H1 (cell line): ENCODE measurements at regions not wholly inside any gene's neighbourhood (a gene's known extent, or its start where the extent isn't known, plus 50 kb on each side); places are given as distances from the start of the nearest gene placed in this dataset.

Experiments
- CTCF ChIA-PET: fragments of 300-600 bp; sonication (Branson Sonifier 250); formaldehyde crosslinking; loops from one replicate; lab custom pipeline; 2021; ENCODE audit not compliant: partially characterized antibody; lab: Charles Lee
- POLR2A ChIA-PET: fragments of 300-600 bp; sonication (Branson Sonifier 250); formaldehyde crosslinking; loops from one replicate; lab custom pipeline; 2021; ENCODE audit warnings: inconsistent platforms; ENCODE audit not compliant: partially characterized antibody; lab: Charles Lee
- DNase-seq, 2 experiments: peaks; one replicate each; pipeline versions ENCODE4 v3.0.0 to v3.0.0-alpha.2; 2010 to 2022; ENCODE audit warnings: low spot score in 2 of 2, low read depth in 1 of 2, mixed read lengths in 1 of 2
- FAIRE-seq: peaks from 2 replicates; lab custom pipeline; 2011; peaks lifted over from hg19 to GRCh38; lab: Jason Lieb, UNC
- H2AFZ ChIP-seq: 2 replicates; pipeline ENCODE4 v1.8.1; 2012; ENCODE audit warnings: low read length, inconsistent platforms
- H2AK5ac ChIP-seq: 2 replicates; pipeline ENCODE4 v1.6.1; 2013; ENCODE audit warnings: low read depth, low read length
- H2BK120ac ChIP-seq: replicated peaks from 2 replicates; pipeline ENCODE3; 2013; ENCODE audit warnings: low read depth, low read length, inconsistent platforms
- H2BK12ac ChIP-seq: 2 replicates; pipeline ENCODE4 v1.6.1; 2013; ENCODE audit warnings: low read depth, low read length
- H2BK15ac ChIP-seq: 2 replicates; pipeline ENCODE4 v1.6.1; 2013; ENCODE audit warnings: low read length
- H2BK20ac ChIP-seq: 2 replicates; pipeline ENCODE4 v1.6.1; 2013; ENCODE audit warnings: low read length
- H2BK5ac ChIP-seq: 2 replicates; pipeline ENCODE4 v1.6.1; 2013; ENCODE audit warnings: low read depth, low read length
- H3K14ac ChIP-seq: 2 replicates; pipeline ENCODE4 v1.6.1; 2013; ENCODE audit warnings: inconsistent platforms; ENCODE audit not compliant: insufficient read length
- H3K18ac ChIP-seq: 2 replicates; pipeline ENCODE4 v1.6.1; 2013; ENCODE audit warnings: low read length; ENCODE audit errors: extremely low read depth
- H3K23ac ChIP-seq: 2 replicates; pipeline ENCODE4 v1.6.1; 2013; ENCODE audit warnings: inconsistent platforms; ENCODE audit not compliant: insufficient read length
- H3K23me2 ChIP-seq: 2 replicates; pipeline ENCODE4 v1.6.1; 2013; ENCODE audit warnings: low read depth, low read length
- H3K27ac ChIP-seq: 2 replicates; pipeline ENCODE4 v1.6.1; 2011; ENCODE audit warnings: low read depth, low read length, inconsistent platforms
- H3K27me3 ChIP-seq, 4 experiments: replicated peaks in 1 of 4; 1 replicate in 1 of 4; 2 replicates in 3 of 4; pipeline versions ENCODE4 v1.6.1 to v1.8.1; 2011 to 2013; ENCODE audit warnings: low read length in 3 of 4, mild to moderate bottlenecking in 3 of 4, inconsistent platforms in 2 of 4, mixed read lengths in 2 of 4, moderate library complexity in 1 of 4; ENCODE audit not compliant: control insufficient read depth in 3 of 4, insufficient read depth in 3 of 4; ENCODE audit errors: extremely low read depth in 1 of 4
- H3K36me3 ChIP-seq, 4 experiments: 2 replicates each; pipeline versions ENCODE4 v1.6.1 to v1.8.1; 2011 to 2013; ENCODE audit warnings: mild to moderate bottlenecking in 4 of 4, low read length in 3 of 4, moderate library complexity in 2 of 4, control low read depth in 1 of 4, inconsistent platforms in 1 of 4; ENCODE audit not compliant: insufficient read depth in 4 of 4, control insufficient read depth in 2 of 4
- H3K4ac ChIP-seq: replicated peaks from 2 replicates; pipeline ENCODE3; 2013; ENCODE audit warnings: low read length, low read depth, mixed read lengths, inconsistent platforms; ENCODE audit not compliant: insufficient read length
- H3K4me1 ChIP-seq, 4 experiments: replicated peaks in 1 of 4; 1 replicate in 1 of 4; 2 replicates in 3 of 4; pipeline versions ENCODE4 v1.6.1 to v1.8.1; 2011 to 2013; ENCODE audit warnings: low read length in 3 of 4, inconsistent platforms in 2 of 4, mixed read lengths in 1 of 4; ENCODE audit not compliant: insufficient read depth in 4 of 4, control insufficient read depth in 3 of 4
- H3K4me2 ChIP-seq, 2 experiments: 2 replicates each; pipeline versions ENCODE4 v1.6.1 to v1.8.1; 2011 to 2013; ENCODE audit warnings: low read depth in 2 of 2, low read length in 2 of 2, control low read depth in 1 of 2, inconsistent platforms in 1 of 2, mild to moderate bottlenecking in 1 of 2; ENCODE audit not compliant: insufficient read depth in 1 of 2
- H3K4me3 ChIP-seq, 4 experiments: fragments of 200-600, 300-600 bp in 1 of 4; sonication (generic), shearing (Covaris generic), sonication (Bioruptor Twin) in 1 of 4; 2 replicates each; pipeline versions ENCODE4 v1.5.1 to v1.8.1; 2011 to 2016; ENCODE audit warnings: low read length in 4 of 4, low read depth in 3 of 4, control low read depth in 2 of 4, inconsistent platforms in 2 of 4, mild to moderate bottlenecking in 2 of 4, mixed read lengths in 1 of 4, moderate library complexity in 1 of 4; ENCODE audit not compliant: insufficient read depth in 2 of 4; ENCODE audit errors: extremely low read depth in 1 of 4
- H3K56ac ChIP-seq: replicated peaks from 2 replicates; pipeline ENCODE3; 2013; ENCODE audit warnings: low read depth, mild to moderate bottlenecking, mixed read lengths, low read length, inconsistent platforms; ENCODE audit not compliant: insufficient read length
- H3K79me1 ChIP-seq: 2 replicates; pipeline ENCODE4 v1.6.1; 2013; ENCODE audit warnings: low read depth, low read length, control low read depth
- H3K79me2 ChIP-seq, 2 experiments: 2 replicates each; pipeline versions ENCODE4 v1.6.1 to v1.8.1; 2012 to 2013; ENCODE audit warnings: low read length in 2 of 2, mild to moderate bottlenecking in 2 of 2, inconsistent platforms in 1 of 2; ENCODE audit not compliant: insufficient read depth in 2 of 2, control insufficient read depth in 1 of 2
- H3K9ac ChIP-seq, 4 experiments: replicated peaks in 1 of 4; 1 replicate in 1 of 4; 2 replicates in 3 of 4; pipeline versions ENCODE4 v1.6.1 to v1.8.1; 2011 to 2013; ENCODE audit warnings: low read depth in 3 of 4, low read length in 3 of 4, control low read depth in 2 of 4, mild to moderate bottlenecking in 2 of 4, moderate library complexity in 2 of 4, inconsistent platforms in 1 of 4; ENCODE audit errors: extremely low read depth in 1 of 4
- H3K9me3 ChIP-seq, 2 experiments: 2 replicates each; pipeline versions ENCODE4 v1.6.1 to v1.8.1; 2012 to 2013; ENCODE audit warnings: mild to moderate bottlenecking in 2 of 2, moderate library complexity in 2 of 2, control low read depth in 1 of 2, inconsistent platforms in 1 of 2, low read depth in 1 of 2, low read length in 1 of 2, mixed read lengths in 1 of 2; ENCODE audit not compliant: insufficient read depth in 2 of 2
- H4K20me1 ChIP-seq, 2 experiments: replicated peaks in 1 of 2; 2 replicates each; pipeline versions ENCODE3 to v1.8.1; 2011 to 2013; ENCODE audit warnings: inconsistent platforms in 2 of 2, low read length in 2 of 2, mild to moderate bottlenecking in 1 of 2; ENCODE audit not compliant: insufficient read depth in 2 of 2, control insufficient read depth in 1 of 2
- H4K5ac ChIP-seq: 2 replicates; pipeline ENCODE4 v1.6.1; 2013; ENCODE audit warnings: low read length, low read depth, mixed read lengths, inconsistent platforms; ENCODE audit not compliant: insufficient read length
- H4K8ac ChIP-seq: 2 replicates; pipeline ENCODE4 v1.8.0; 2013; ENCODE audit warnings: mild to moderate bottlenecking, moderate library complexity, low read length, inconsistent platforms; ENCODE audit not compliant: insufficient read depth; ENCODE audit errors: extremely low read depth
- H4K91ac ChIP-seq: replicated peaks from 2 replicates; pipeline ENCODE3; 2013; ENCODE audit warnings: low read length, mixed read lengths, inconsistent platforms; ENCODE audit not compliant: insufficient read length
- POU5F1 ChIP-seq: IDR thresholded peaks from 2 replicates; pipeline ENCODE4 v1.6.1; 2011; ENCODE audit warnings: low read depth, mild to moderate bottlenecking, low read length, moderate library complexity
- WGBS, 2 experiments: shearing (Covaris generic) in 1 of 2; methylation state at CpG; one replicate each; pipeline versions ENCODE4 v1.1.6 to v1.1.7; 2013 to 2015; ENCODE audit warnings: low lambda C conversion rate in 2 of 2, mixed read lengths in 2 of 2, inconsistent platforms in 1 of 2, low coverage in 1 of 2, missing lambda C conversion rate in 1 of 2; ENCODE audit not compliant: insufficient replicate concordance in 2 of 2, insufficient coverage in 1 of 2, insufficient read length in 1 of 2; ENCODE audit errors: extremely low coverage in 1 of 2, missing lambda C conversion rate in 1 of 2; 5-methylcytosine and 5-hydroxymethylcytosine counted together

DNA sequence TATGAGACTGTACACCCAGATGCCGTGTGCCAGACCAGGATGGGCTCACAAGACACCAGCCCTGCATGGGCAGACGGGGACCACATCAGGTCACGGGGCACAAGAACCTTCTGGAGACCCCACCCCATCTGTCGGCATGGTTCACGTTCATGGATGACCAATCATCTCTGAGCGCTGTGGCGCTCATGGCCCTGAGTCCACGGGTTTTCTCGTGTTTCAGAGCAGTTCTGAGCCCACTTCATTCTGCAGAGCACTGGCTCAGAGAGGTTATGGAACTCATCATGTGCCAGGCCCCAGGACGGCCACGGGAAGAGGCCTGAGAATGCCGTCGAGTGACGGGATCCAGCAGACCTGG, 63.0 kb upstream of the PPARA start:
- Histone ChIP-seq H3K9me3 (no peaks in the 10 kb centered on the region), H2BK12ac (no peak overlapping the region), H3K79me2 (peaks cover 0 to 24% of the 10 kb centered on the region in 2 experiments; a peak in 2 of 4 replicates), H3K27ac (no peak overlapping the region), H2BK120ac (no peak overlapping the region), H3K36me3 (no peaks in the 10 kb centered on the region), H2AFZ (no peak overlapping the region), H2BK20ac (no peak overlapping the region)
- ChIA-PET CTCF (interaction anchor here (1.8 to 2.0 kb wide), 2 partner anchors 29 to 91 kb away, joined by 4 to 7 read pairs; no protein-coding TSS in a partner anchor), POLR2A (no interaction called here)
- DNase-seq = no peak
- no peak for TF ChIP-seq POU5F1
- TF ChIP-seq, all 59 proteins: peak for 0
- no peak overlapping the region for H2AK5ac ChIP-seq
- no peak overlapping the region for H4K5ac ChIP-seq
- 93% methylated on average over 14 of the region's 14 CpGs; no CpG with 5 or more reads in 1 of the 2 experiments for WGBS, 2 experiments
- H3K56ac ChIP-seq = no peak overlapping the region
- no peak overlapping the region for H3K4me2 ChIP-seq
- H4K20me1 ChIP-seq = peaks cover 3 to 4% of the 10 kb centered on the region in 2 experiments
- H2BK15ac ChIP-seq = no peak overlapping the region
- no peak overlapping the region for H4K91ac ChIP-seq
- no peak overlapping the region for H3K4me3 ChIP-seq
- no peak overlapping the region for H2BK5ac ChIP-seq
- H3K23ac ChIP-seq = no peak overlapping the region
- H3K4ac ChIP-seq = no peak overlapping the region
- no peak overlapping the region for H4K8ac ChIP-seq
- no peak overlapping the region for H3K18ac ChIP-seq
- peaks cover 4% of the 10 kb centered on the region; the same call in 1 of the 2 replicates for H3K79me1 ChIP-seq
- H3K14ac ChIP-seq = no peak overlapping the region
- no peaks in the 10 kb centered on the region; a peak in 1 of 7 replicates for H3K4me1 ChIP-seq
- no peaks in the 10 kb centered on the region for H3K23me2 ChIP-seq
- FAIRE-seq = no peak
- H3K27me3 ChIP-seq = no peaks in the 10 kb centered on the region
- H3K9ac ChIP-seq = no peak overlapping the region
